ENCODE measurements at regions not wholly inside any gene's neighbourhood (a gene's known extent, or its start where the extent isn't known, plus 50 kb on each side); places are given as distances from the start of the nearest gene placed in this dataset.

GRCh38 chrY:19055232-19056137 lies 281.9 kb upstream of the HSFY2 start:
- H3K36me3 ChIP-seq: no peaks in the 10 kb centered on the region
- no peak for DNase-seq
- no peak for TF ChIP-seq CTCF (IDR thresholded peaks at IDR 0.05)
- H3K27me3 ChIP-seq: no peaks in the 10 kb centered on the region
- no peak for ATAC-seq
- no peak for FAIRE-seq
- intact Hi-C loops (cut with DNase I): no loop called here
- WGBS, 2 donors: 90% methylated on average over 5 of the region's 5 CpGs; no CpG with 5 or more reads in 1 of the 2 donors
- H3K27ac ChIP-seq: no peak overlapping the region
- no peaks in the 10 kb centered on the region for H3K4me1 ChIP-seq
- no peaks in the 10 kb centered on the region for H3K9me3 ChIP-seq
- H3K4me3 ChIP-seq: no peak overlapping the region

- ATAC-seq: no peak
- 79% methylated on average over 5 of the region's 5 CpGs; no CpG with 5 or more reads in 1 of the 2 donors for WGBS, 2 donors
- no peak overlapping the region for H3K27ac ChIP-seq
- TF ChIP-seq CTCF (IDR thresholded peaks at IDR 0.05): no peak
- intact Hi-C loops (cut with DNase I): no loop called here
- no peaks in the 10 kb centered on the region for H3K9me3 ChIP-seq
- H3K4me1 ChIP-seq: no peaks in the 10 kb centered on the region
- no peaks in the 10 kb centered on the region for H3K36me3 ChIP-seq
- no peak overlapping the region for H3K4me3 ChIP-seq
- no peak for DNase-seq
- FAIRE-seq: no peak
- no peaks in the 10 kb centered on the region for H3K27me3 ChIP-seq
Measured at GRCh38 chrY:19053806-19054205, 280.3 kb upstream of the HSFY2 start.

GRCh38 chrY:19051021-19051420 lies 277.5 kb upstream of the HSFY2 start:
- no peak for FAIRE-seq
- H3K27me3 ChIP-seq: no peaks in the 10 kb centered on the region
- no peak for DNase-seq
- no peak for ATAC-seq
- no peaks in the 10 kb centered on the region for H3K9me3 ChIP-seq
- no peaks in the 10 kb centered on the region for H3K4me1 ChIP-seq
- no peak overlapping the region for H3K4me3 ChIP-seq
- no peak for TF ChIP-seq CTCF (IDR thresholded peaks at IDR 0.05)
- intact Hi-C loops (cut with DNase I): no loop called here
- H3K36me3 ChIP-seq: no peaks in the 10 kb centered on the region
- 94% methylated on average over 4 of the region's 4 CpGs; no CpG with 5 or more reads in 1 of the 2 donors for WGBS, 2 donors
- H3K27ac ChIP-seq: no peak overlapping the region

GRCh38 chrY:19042984-19043442 lies 269.5 kb upstream of the HSFY2 start:
- no peak for FAIRE-seq

More at GRCh38 chrY:19042984-19043442, 269.5 kb upstream of the HSFY2 start:
- DNase-seq (no peak), ATAC-seq (no peak)
- Histone ChIP-seq H3K4me3 (no peak overlapping the region), H3K4me1 (no peaks in the 10 kb centered on the region), H3K27ac (no peak overlapping the region), H3K36me3 (no peaks in the 10 kb centered on the region), H3K9me3 (no peaks in the 10 kb centered on the region), H3K27me3 (no peaks in the 10 kb centered on the region)
- 95% methylated on average over 26 of the region's 26 CpGs; no CpG with 5 or more reads in 1 of the 2 donors for WGBS, 2 donors
- intact Hi-C loops (cut with DNase I): no loop called here
- no peak for TF ChIP-seq CTCF (IDR thresholded peaks at IDR 0.05)

Data from pancreas (tissue), 10 donors.